GM18868 (cell line): ENCODE measurements at regions not wholly inside any gene's neighbourhood (a gene's known extent, or its start where the extent isn't known, plus 50 kb on each side); places are given as distances from the start of the nearest gene placed in this dataset.

Experiments used
- ATAC-seq: cut with Tn5 transposase; IDR thresholded peaks from one replicate; pipeline ENCODE4 v1.9.1; 2021; ENCODE audit warnings: mild to moderate bottlenecking, moderate library complexity; ENCODE audit not compliant: unreplicated experiment

DNA sequence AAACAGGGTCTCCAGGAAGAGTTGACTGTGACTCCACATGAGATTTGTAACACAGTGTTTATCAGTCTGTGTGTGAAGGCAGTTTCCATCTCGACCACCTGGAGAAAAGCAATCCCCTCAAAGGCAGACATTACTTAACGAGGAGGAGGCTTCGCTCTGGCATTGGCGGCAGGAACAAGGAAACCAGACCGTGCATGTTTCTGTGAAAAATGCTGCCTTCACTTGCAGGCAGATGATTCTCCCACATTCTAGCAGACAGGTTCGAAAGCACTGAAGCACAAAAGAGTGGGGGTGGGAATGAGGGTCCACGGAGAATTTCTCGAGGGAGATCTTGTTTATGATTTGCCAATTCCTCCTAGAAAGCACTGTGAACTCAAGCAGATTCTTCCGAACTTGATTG lies 414.0 kb downstream of the SLC4A3 start:
- no peak for ATAC-seq

- ATAC-seq: no peak
These were observed 415.9 kb downstream of the SLC4A3 start for GRCh38 chr2:220043155-220043989.

DNA sequence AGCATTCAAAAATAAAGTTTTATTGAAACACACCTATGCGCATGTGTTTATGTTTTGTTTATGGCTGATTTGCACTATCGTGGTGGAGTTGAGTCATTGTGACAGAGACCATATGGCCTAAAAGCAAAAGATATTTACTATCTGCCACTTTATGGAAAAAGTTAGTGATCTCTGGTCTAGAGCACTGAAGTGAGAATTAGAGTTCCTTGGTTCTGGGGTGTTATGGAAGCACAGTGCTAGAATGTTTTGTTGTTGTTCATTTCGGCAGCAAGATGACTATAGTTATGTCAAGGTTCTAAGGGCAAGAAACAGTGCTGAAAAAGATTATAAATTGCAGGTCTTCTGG lies 416.5 kb downstream of the SLC4A3 start:
- ATAC-seq: no peak

GRCh38 chr2:220044383-220044782 lies 417.0 kb downstream of the SLC4A3 start:
- ATAC-seq: no peak

GRCh38 chr2:220046507-220046906 lies 419.1 kb downstream of the SLC4A3 start:
- ATAC-seq: no peak

DNA sequence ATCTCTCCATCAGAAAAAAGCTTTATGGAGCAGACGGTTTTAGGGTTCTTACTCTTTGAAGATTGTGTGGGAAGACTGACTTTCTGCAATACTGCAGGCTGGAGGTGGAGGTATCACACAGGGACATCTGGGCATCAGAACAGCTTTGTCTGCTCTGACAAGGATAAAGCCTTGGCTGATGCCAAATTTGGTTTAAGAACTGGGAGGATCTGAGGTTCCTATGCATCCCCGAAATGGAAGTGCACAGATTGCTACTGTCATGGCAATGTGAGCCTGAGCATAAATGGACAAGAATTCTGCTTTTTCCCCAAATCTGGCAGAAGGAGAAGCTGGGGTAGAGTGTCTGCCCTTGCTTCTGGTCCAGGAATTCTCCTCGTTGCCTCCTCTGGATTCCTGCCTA lies 424.3 kb downstream of the SLC4A3 start:
- ATAC-seq: no peak

GRCh38 chr2:220053919-220054318 lies 426.5 kb downstream of the SLC4A3 start:
- ATAC-seq: no peak

DNA sequence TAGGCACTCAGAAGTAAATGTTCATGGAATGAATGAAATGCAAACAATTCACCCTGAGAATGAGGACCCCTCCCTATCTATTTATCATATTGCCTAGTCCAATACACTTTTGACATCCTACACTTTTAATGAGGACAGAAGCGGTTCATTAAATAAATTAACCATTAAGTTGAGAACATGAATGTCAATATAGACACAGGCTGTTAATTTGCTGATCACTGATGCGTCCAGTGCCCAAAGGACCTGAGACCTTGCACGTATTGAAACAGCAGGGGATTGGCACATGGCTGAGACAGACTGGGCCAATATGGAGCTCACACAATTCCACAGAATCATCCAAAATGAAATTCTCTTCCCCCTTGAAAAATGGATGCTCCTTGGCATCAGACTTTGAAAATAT lies 430.0 kb downstream of the SLC4A3 start:
- ATAC-seq: no peak

DNA sequence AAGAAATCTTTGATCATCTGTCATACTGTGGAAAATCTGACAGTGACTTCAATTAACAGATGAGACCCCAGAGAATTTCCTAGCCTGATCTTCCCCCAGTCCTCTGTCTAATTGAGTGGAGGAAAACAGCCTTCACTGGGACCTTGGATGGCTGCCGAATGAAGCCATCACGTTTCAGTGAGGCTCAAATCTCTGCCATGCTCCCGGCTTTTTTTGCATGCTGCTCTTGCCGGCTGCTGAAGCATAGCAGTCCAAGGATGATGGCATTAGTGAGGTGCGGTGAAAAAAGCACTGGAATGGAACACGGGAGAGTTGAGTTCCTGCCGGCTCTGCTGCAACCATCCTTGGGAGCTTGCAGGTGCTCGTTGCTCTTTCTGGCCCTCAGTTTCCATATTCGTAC lies 430.5 kb downstream of the SLC4A3 start:
- no peak for ATAC-seq

DNA sequence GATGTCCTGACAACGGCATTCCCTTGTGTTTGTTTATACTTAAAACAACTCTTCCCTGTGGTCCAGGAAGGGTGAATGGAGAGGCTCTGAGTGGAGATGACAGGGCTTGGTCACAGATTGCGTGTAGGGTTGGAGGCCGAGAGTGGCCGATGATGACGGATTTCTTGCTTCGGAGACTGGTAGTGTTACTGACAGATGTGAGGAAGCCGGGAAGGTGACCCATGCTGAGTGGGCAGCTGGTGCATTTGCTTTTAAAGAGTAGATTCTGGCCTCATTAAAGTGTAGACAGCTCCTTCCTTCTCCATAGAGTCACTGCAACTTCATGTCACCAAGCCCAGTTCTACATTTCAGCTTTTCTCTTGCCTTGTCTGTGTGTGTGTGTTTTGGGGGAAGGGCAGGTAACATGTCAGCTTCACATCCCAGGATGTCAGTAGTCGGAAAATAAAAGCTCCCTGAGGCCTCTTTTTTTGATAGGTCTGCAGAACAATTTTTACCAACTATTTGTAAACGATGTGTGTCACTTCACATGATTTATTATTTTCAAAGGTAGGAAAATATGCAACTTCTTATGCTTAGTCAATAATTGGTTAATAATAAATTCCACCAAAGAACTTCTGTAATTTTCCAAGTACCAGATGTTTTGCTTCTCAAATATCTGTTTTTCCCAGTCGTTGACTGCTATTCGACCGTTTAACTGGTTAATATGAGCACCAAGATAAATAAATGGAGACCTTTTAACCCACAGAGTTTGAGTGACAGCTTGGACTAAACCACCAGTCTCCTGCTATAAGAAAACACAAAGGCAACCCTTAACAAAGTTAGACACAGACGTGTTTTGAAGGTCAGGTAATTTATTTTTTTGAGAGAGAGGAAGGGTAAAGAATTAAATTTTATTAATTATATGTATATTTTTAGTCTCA lies 436.9 kb downstream of the SLC4A3 start:
- ATAC-seq: no peak

GRCh38 chr2:220065581-220065980 lies 438.2 kb downstream of the SLC4A3 start:
- ATAC-seq: no peak

DNA sequence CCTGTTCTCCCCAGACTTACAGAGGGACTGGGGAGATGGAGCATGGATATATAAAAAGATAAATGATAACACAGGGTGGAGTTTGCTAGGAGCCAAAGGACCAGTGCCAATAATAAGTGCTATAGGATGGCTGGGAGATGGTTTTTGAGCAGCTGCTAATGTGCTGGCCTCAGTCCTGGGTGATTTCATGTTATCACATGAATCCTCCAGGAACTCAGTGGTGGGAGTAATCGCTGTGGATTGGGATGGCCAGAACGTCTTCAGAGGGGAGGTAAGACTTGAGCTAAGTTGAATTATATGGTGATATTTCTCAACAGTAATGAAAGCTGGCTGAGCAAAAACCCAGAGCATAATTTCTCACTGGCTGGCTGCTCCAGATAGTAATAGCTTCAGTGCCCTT lies 441.4 kb downstream of the SLC4A3 start:
- ATAC-seq: no peak

DNA sequence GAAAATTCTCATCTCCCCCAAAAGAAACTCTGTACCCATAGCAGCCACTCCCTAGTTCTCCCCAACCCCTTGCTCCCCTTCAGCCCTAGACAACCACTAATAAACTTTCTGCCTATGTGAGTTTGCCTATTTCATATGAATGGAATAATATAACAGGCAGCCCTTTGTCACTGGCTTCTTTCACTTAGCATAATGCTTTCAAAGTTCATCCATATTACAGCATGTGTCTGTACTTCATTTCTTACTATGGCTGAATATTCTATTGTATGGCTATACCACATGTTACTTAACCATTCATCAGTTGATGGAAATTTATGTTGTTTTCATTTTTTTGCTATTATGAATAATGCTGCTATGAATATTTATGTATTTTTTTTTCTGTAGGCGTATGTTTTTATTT lies 442.9 kb downstream of the SLC4A3 start:
- no peak for ATAC-seq

DNA sequence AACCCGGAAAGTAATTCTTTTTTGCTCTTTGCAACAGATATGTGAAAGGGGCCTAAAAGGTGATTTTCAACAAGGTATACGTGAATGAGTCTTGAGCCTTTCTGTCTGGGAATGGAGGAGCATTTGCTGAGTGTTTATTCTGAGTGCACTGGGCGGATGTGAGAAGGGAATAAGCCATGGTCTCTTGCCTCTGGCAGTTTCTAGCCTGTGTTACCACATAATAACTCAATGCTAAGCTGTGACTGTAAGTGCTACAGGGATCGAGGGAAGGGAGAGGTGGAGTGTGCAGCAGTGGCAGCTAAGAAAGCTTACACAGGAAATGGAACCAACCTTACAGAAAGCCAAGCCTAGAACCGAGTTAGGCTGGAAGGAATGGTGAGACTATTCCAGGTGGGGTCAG lies 444.3 kb downstream of the SLC4A3 start:
- no peak for ATAC-seq

DNA sequence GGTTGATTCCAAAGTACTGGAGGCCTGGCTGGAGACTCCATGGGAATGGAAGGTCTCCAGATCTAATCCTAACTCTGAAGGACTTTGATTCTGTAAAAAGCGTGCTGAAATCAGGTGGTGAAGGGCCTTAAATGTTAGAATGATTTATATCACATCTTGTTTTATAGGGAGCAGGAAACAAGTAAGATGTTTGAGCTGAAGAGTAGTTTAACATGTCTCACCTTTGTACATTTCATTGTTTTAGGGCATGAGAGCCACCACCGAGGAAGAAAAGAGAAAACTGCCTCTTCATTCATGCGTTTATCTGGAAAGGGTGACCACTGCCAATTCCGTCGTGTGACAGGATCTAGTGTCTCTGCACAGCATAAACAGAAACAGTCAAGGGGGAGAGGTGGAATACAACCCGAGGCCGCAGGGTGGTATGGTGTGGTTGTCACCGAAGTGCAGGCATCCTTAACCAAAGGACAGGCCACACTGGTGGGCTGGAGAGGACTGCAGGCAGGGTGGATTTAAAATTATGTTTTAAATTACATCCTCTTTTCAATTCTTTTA lies 445.3 kb downstream of the SLC4A3 start:
- ATAC-seq: no peak

GRCh38 chr2:220075835-220076234 lies 448.4 kb downstream of the SLC4A3 start:
- no peak for ATAC-seq

DNA sequence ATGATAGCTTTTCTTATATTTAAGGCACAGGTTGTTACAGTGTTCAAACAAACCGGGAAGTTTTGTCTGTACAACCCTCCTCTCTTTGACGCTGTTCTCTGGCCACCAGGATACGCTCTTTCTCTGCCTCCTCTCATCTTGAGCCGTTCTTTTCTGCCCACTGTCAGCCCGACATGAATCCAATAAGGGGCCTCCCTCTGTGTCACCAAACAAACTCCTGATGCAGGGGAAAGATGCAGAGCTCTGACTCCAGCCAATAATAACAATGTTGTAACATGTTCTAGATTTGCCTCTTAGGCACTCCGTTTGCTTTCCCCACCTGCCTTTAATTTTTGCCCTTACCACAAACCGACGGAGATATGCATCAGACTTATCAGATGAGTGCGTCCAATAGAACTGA lies 449.3 kb downstream of the SLC4A3 start:
- no peak for ATAC-seq

DNA sequence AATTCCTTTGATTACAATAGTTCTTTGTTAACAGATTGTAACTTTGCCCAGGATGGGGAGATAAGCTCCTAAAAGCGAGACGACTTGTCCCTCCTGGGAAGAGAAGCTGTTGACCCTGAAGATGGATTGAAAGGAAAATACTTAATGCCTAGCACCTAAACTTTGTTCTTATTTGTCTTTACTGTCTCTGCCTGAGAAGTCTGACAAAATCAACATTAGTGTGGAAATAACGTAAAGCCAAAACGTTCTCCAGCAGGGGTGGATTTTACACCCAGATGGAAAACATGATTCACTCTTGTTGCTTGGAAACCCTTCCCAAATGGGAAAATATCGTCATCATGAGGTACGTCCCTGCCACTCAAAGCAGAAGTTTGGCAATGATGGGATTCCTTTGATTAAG lies 450.1 kb downstream of the SLC4A3 start:
- ATAC-seq: no peak

DNA sequence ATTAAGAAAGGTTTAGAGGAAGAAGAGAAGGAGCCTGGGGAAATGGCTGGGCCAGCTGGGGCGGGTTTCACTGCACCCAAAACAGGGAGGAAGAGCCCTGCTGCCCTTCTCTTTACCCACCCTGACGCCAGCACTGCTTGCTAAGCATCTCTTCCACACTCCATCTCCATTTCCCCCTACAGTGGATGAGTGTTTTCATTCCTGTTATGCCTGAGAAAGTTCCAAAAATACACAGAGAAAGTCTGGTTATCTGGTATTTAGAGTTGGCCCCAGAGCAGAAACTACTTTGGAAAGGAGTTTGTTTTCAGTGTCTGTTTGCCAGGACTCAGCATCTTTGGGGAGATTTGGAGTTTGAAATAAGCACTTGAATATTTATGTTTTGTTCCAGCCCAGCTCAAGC lies 451.0 kb downstream of the SLC4A3 start:
- no peak for ATAC-seq

- no peak for ATAC-seq
These were observed 452.2 kb downstream of the SLC4A3 start for GRCh38 chr2:220079595-220079994.

GRCh38 chr2:220081171-220081570 lies 453.7 kb downstream of the SLC4A3 start:
- ATAC-seq: no peak

DNA sequence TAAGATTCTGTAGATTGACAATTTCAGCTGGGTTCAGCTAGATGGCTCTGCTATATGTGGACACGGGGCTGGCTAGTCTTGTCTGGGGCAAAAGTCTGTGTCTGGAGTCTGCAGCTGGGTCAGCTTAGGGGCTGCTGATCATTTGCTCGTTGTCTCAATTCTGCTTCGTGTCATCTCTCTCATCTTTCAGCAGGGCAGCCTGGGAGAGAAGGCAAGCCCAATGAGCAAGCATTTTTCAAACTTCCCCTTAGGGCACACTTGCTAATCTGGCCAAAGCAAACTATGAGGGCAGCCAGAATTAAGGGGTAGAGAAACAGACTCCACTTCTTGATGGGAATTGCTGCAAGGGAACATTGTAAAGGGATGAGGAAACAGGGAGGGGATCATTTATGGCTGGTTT lies 462.6 kb downstream of the SLC4A3 start:
- ATAC-seq: no peak
